ENCODE measurements at regions not wholly inside any gene's neighbourhood (a gene's known extent, or its start where the extent isn't known, plus 50 kb on each side); places are given as distances from the start of the nearest gene placed in this dataset.

GRCh38 chr9:79246170-79246569, 325.6 kb upstream of the TLE4 start:
- TF ChIP-seq POLR2A (IDR thresholded peaks at IDR 0.05) (no peak), CTCF (IDR thresholded peaks at IDR 0.05) (no peak)
